ENCODE measurements at regions not wholly inside any gene's neighbourhood (a gene's known extent, or its start where the extent isn't known, plus 50 kb on each side); places are given as distances from the start of the nearest gene placed in this dataset.
"Not testable (repeated sequence)": the region's sequence is repeated elsewhere in the genome, so short reads cannot be mapped to it uniquely, and the experiment has no call there.

DNA sequence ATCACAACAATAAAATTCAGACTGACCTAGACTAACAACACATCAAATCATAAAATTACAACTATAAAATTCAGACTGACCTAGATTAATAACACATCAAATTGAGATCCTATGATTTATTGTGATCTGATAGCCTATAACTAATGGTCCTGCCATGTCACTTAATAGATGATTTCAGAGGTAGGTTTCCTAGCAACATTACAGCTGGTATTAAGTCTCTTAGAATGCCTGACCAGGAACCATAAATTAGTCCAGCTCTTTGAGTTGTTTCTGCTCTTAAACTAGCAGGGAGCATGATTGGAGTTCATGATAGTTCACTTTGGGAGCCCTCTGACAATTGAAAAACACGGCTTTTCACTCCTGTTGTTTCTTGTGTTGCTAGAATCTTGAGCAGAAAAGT is 318.9 kb downstream of the BMPER start:
- Histone ChIP-seq H3K4me3 (replicated peaks; ENCODE audit: insufficient read depth, low read length) (no peak overlapping the region), H3K27ac (replicated peaks) (no peak overlapping the region), H3K27me3 (ENCODE audit: insufficient read depth, poor library complexity, severe bottlenecking) (peaks cover 2% of the 10 kb centered on the region)
- DNase-seq (ENCODE audit: low read depth in 1 of 2, low spot score in 1 of 2) = no peak
- TF ChIP-seq GABPA (IDR thresholded peaks at IDR 0.05; ENCODE audit: low read depth) (no peak), SPI1 (IDR thresholded peaks at IDR 0.05; ENCODE audit: borderline replicate concordance, low read depth) (no peak), POLR2AphosphoS5 (IDR thresholded peaks at IDR 0.05; ENCODE audit: low read depth) (no peak)
- TF ChIP-seq, protein P1, sequence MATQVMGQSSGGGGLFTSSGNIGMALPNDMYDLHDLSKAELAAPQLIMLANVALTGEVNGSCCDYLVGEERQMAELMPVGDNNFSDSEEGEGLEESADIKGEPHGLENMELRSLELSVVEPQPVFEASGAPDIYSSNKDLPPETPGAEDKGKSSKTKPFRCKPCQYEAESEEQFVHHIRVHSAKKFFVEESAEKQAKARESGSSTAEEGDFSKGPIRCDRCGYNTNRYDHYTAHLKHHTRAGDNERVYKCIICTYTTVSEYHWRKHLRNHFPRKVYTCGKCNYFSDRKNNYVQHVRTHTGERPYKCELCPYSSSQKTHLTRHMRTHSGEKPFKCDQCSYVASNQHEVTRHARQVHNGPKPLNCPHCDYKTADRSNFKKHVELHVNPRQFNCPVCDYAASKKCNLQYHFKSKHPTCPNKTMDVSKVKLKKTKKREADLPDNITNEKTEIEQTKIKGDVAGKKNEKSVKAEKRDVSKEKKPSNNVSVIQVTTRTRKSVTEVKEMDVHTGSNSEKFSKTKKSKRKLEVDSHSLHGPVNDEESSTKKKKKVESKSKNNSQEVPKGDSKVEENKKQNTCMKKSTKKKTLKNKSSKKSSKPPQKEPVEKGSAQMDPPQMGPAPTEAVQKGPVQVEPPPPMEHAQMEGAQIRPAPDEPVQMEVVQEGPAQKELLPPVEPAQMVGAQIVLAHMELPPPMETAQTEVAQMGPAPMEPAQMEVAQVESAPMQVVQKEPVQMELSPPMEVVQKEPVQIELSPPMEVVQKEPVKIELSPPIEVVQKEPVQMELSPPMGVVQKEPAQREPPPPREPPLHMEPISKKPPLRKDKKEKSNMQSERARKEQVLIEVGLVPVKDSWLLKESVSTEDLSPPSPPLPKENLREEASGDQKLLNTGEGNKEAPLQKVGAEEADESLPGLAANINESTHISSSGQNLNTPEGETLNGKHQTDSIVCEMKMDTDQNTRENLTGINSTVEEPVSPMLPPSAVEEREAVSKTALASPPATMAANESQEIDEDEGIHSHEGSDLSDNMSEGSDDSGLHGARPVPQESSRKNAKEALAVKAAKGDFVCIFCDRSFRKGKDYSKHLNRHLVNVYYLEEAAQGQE (IDR thresholded peaks at IDR 0.05; ENCODE audit: insufficient replicate concordance, low read depth) = no peak
- TF ChIP-seq, protein P2, sequence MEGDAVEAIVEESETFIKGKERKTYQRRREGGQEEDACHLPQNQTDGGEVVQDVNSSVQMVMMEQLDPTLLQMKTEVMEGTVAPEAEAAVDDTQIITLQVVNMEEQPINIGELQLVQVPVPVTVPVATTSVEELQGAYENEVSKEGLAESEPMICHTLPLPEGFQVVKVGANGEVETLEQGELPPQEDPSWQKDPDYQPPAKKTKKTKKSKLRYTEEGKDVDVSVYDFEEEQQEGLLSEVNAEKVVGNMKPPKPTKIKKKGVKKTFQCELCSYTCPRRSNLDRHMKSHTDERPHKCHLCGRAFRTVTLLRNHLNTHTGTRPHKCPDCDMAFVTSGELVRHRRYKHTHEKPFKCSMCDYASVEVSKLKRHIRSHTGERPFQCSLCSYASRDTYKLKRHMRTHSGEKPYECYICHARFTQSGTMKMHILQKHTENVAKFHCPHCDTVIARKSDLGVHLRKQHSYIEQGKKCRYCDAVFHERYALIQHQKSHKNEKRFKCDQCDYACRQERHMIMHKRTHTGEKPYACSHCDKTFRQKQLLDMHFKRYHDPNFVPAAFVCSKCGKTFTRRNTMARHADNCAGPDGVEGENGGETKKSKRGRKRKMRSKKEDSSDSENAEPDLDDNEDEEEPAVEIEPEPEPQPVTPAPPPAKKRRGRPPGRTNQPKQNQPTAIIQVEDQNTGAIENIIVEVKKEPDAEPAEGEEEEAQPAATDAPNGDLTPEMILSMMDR (IDR thresholded peaks at IDR 0.05; ENCODE audit: insufficient read depth, low read length) = no peak

DNA sequence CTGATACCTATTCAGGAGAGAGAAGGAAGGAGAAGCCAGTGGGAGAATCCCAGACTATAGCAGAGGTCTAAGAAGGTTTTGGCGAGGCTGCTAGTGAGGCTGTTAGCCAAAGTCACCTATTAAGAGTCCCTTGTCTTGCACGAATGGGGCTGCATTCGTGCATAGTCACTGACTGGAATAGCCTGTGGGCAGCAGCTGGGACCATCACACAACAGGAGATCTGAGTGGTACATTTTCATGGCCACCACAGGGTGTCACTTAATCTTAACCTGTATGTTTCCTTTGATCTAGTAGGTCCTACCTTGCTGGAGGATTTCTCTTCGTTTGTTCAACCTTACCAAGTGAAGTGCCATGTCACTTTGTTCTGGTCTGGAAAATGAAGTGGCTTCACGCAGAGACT is 319.9 kb downstream of the BMPER start:
- no peak for DNase-seq (ENCODE audit: low read depth in 1 of 2, low spot score in 1 of 2)
- peaks cover 2% of the 10 kb centered on the region for H3K27me3 ChIP-seq (ENCODE audit: insufficient read depth, poor library complexity, severe bottlenecking)
- no peak overlapping the region for H3K4me3 ChIP-seq (replicated peaks; ENCODE audit: insufficient read depth, low read length)
- TF ChIP-seq GABPA (IDR thresholded peaks at IDR 0.05; ENCODE audit: low read depth) (no peak), POLR2AphosphoS5 (IDR thresholded peaks at IDR 0.05; ENCODE audit: low read depth) (no peak), SPI1 (IDR thresholded peaks at IDR 0.05; ENCODE audit: borderline replicate concordance, low read depth) (no peak)
- TF ChIP-seq, protein P1 (IDR thresholded peaks at IDR 0.05; ENCODE audit: insufficient replicate concordance, low read depth) = no peak
- TF ChIP-seq, protein P2 (IDR thresholded peaks at IDR 0.05; ENCODE audit: insufficient read depth, low read length) = no peak
- H3K27ac ChIP-seq (replicated peaks) = no peak overlapping the region

DNA sequence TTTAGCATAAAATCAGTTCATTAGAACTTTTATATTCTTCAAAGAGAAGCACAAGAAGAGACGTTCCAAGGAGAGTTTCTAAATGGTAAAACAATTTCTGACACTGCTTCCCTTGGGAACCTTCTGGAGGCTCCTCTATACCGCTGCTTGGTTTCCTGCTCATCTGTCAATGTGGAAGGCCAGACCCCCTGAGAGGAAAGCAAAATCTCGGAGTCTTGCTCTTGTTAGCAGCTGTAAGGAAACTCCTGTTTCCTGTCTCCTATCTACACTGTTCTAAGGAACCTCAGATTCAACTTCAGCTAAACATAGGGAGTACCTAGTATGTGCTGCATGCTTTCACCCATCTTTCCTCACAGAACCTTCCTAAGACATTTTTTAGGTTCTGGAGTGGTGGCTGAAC is 322.2 kb downstream of the BMPER start:
- Histone ChIP-seq H3K27me3 (ENCODE audit: insufficient read depth, poor library complexity, severe bottlenecking) (peaks cover 2% of the 10 kb centered on the region), H3K4me3 (replicated peaks; ENCODE audit: insufficient read depth, low read length) (no peak overlapping the region), H3K27ac (replicated peaks) (no peak overlapping the region)
- DNase-seq (ENCODE audit: low read depth in 1 of 2, low spot score in 1 of 2) = no peak
- TF ChIP-seq POLR2AphosphoS5 (IDR thresholded peaks at IDR 0.05; ENCODE audit: low read depth) (no peak), SPI1 (IDR thresholded peaks at IDR 0.05; ENCODE audit: borderline replicate concordance, low read depth) (no peak), GABPA (IDR thresholded peaks at IDR 0.05; ENCODE audit: low read depth) (no peak)
- TF ChIP-seq, protein P2 (IDR thresholded peaks at IDR 0.05; ENCODE audit: insufficient read depth, low read length) = no peak
- TF ChIP-seq, protein P1 (IDR thresholded peaks at IDR 0.05; ENCODE audit: insufficient replicate concordance, low read depth) = no peak

DNA sequence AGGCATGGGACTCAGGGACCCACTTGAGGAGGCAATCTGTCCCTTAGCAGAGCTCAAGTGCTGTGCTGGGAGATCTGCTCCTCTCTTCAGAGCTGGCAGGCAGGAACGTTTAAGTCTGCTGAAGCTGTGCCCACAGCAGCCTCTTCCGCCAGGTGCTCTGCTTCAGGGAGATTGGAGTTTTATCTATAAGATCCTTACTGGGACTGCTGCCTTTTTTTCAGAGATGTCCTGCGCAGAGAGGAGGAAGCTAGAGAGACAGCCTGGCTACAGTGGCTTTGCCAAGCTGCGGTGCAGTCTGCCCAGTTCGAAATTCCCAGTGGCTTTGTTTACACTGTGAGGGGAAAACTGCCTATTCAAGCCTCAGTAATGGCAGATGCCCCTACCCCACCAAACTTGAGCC is 329.8 kb downstream of the BMPER start:
- DNase-seq (ENCODE audit: low read depth in 1 of 2, low spot score in 1 of 2); H3K27me3 ChIP-seq (ENCODE audit: insufficient read depth, poor library complexity, severe bottlenecking); H3K27ac ChIP-seq (replicated peaks); H3K4me3 ChIP-seq (replicated peaks; ENCODE audit: insufficient read depth, low read length): not testable (repeated sequence)

All from HL-60 (cell line).